Sigmoid colon (tissue), 4 donors: ENCODE measurements at regions not wholly inside any gene's neighbourhood (a gene's known extent, or its start where the extent isn't known, plus 50 kb on each side); places are given as distances from the start of the nearest gene placed in this dataset.

Source experiments
- CTCF ChIP-seq, 4 experiments: fragments of 450-650 bp in 3 of 4; fragments of 200-600 bp in 1 of 4; IDR thresholded peaks; one replicate each; pipeline ENCODE4 v1.5.1; 2016 to 2019; ENCODE audit warnings: antibody characterized with exemption in 4 of 4, mild to moderate bottlenecking in 3 of 4, moderate library complexity in 2 of 4
- EP300 ChIP-seq, 4 donors: sonication (generic); formaldehyde crosslinking; IDR thresholded peaks; one replicate each; pipeline ENCODE4 v1.6.1; 2017; ENCODE audit warnings: antibody characterized with exemption in 4 of 4
- POLR2A ChIP-seq, 2 donors: fragments of 450-650 bp; IDR thresholded peaks; one replicate each; pipeline ENCODE4 v1.6.1; 2016; ENCODE audit warnings: antibody characterized with exemption in 2 of 2, mild to moderate bottlenecking in 2 of 2, moderate library complexity in 2 of 2
- POLR2AphosphoS5 ChIP-seq, 4 donors: sonication (generic); formaldehyde crosslinking; IDR thresholded peaks; one replicate each; pipeline ENCODE4 v1.6.1; 2017; ENCODE audit warnings: antibody characterized with exemption in 4 of 4

- TF ChIP-seq EP300 (IDR thresholded peaks at IDR 0.05) (no peak), POLR2A (IDR thresholded peaks at IDR 0.05) (no peak), CTCF (IDR thresholded peaks at IDR 0.05) (no peak), POLR2AphosphoS5 (IDR thresholded peaks at IDR 0.05) (no peak)
These were observed 379.5 kb upstream of the USP24 start for GRCh38 chr1:55594701-55595100.
